ENCODE measurements at regions not wholly inside any gene's neighbourhood (a gene's known extent, or its start where the extent isn't known, plus 50 kb on each side); places are given as distances from the start of the nearest gene placed in this dataset.

- Histone ChIP-seq H3K9ac (ENCODE audit: low read depth, low read length) (no peak overlapping the region), H3K27ac (ENCODE audit: low read length) (no peak overlapping the region), H3K4me1 (ENCODE audit: insufficient read depth, low read length) (no peaks in the 10 kb centered on the region), H3K27me3 (ENCODE audit: insufficient read depth, low read length) (no peaks in the 10 kb centered on the region), H3K9me3 (ENCODE audit: insufficient read depth, low read depth, low read length) (no peaks in the 10 kb centered on the region), H3K36me3 (ENCODE audit: insufficient read depth, low read depth, low read length) (no peaks in the 10 kb centered on the region), H3K4me3 (ENCODE audit: low read length) (no peak overlapping the region)
Observed at GRCh38 chr21:16020878-16021277, 291.1 kb downstream of the USP25 start.

DNA sequence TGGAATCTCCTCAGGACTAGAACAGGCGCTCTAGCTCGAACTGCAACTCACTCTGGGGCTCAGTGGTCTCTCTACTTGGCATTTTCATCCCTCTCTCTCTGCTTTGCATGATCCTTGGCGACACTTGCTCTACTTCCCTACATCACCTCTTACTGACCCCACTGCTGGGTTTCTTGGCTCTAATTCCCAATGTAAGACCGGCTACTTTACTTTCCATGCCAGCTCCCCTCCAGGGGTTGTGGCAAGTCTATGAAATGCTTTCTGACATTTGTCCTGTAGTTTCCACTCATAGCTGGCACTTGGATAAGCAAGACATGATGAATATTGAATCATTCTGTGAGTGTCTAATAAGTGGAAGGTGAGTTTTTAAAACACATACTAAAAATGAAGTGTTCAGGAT is 292.3 kb downstream of the USP25 start:
- H3K27me3 ChIP-seq (ENCODE audit: insufficient read depth, low read length): no peaks in the 10 kb centered on the region
- H3K4me1 ChIP-seq (ENCODE audit: insufficient read depth, low read length): no peaks in the 10 kb centered on the region
- H3K27ac ChIP-seq (ENCODE audit: low read length): no peak overlapping the region
- H3K4me3 ChIP-seq (ENCODE audit: low read length): no peak overlapping the region
- H3K36me3 ChIP-seq (ENCODE audit: insufficient read depth, low read depth, low read length): no peaks in the 10 kb centered on the region
- H3K9ac ChIP-seq (ENCODE audit: low read depth, low read length): no peak overlapping the region
- H3K9me3 ChIP-seq (ENCODE audit: insufficient read depth, low read depth, low read length): no peaks in the 10 kb centered on the region

DNA sequence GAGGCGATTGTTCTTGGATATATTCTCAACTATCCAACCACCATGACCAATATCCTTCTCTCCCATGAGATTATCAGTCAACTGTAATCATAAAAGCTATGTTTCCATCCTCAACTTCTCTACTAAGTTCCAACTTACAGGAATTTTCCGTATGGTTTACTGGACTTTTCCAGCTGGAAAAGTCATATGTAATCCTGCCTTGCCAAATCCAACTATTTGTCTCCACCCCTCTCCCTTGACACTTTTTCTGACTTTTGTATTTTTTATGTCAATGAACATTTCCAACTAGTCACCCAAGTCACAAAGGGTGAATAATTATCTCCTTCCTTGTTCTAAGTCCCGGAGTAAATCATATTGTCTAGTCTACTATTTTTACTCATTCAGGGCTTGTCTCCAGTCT is 293.1 kb downstream of the USP25 start:
- H3K4me1 ChIP-seq (ENCODE audit: insufficient read depth, low read length): no peaks in the 10 kb centered on the region
- H3K27me3 ChIP-seq (ENCODE audit: insufficient read depth, low read length): no peaks in the 10 kb centered on the region
- H3K27ac ChIP-seq (ENCODE audit: low read length): no peak overlapping the region
- H3K4me3 ChIP-seq (ENCODE audit: low read length): no peak overlapping the region
- no peak overlapping the region for H3K9ac ChIP-seq (ENCODE audit: low read depth, low read length)
- H3K36me3 ChIP-seq (ENCODE audit: insufficient read depth, low read depth, low read length): no peaks in the 10 kb centered on the region
- H3K9me3 ChIP-seq (ENCODE audit: insufficient read depth, low read depth, low read length): no peaks in the 10 kb centered on the region

DNA sequence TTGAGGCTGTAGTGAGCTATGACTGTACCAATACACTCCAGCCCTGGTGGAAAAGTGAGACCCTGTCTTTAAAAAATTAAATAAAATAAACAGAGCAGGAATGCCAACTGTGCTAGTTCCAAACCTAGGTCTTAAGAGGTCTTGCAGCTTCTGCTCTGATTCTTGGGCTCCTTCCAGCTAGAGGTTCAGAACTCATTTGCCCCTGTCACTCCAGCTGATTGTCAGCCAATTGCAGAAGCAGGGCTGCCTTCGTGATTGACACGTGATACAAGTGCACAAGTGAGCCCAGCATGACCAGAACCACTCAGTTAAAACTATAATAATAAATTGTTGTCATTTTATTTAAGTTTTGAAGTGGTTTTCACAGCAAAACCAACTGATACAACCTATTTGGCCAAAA is 298.4 kb downstream of the USP25 start:
- H3K4me3 ChIP-seq (ENCODE audit: low read length): no peak overlapping the region
- no peaks in the 10 kb centered on the region for H3K36me3 ChIP-seq (ENCODE audit: insufficient read depth, low read depth, low read length)
- no peak overlapping the region for H3K27ac ChIP-seq (ENCODE audit: low read length)
- no peaks in the 10 kb centered on the region for H3K4me1 ChIP-seq (ENCODE audit: insufficient read depth, low read length)
- no peaks in the 10 kb centered on the region for H3K27me3 ChIP-seq (ENCODE audit: insufficient read depth, low read length)
- H3K9ac ChIP-seq (ENCODE audit: low read depth, low read length): no peak overlapping the region
- no peaks in the 10 kb centered on the region for H3K9me3 ChIP-seq (ENCODE audit: insufficient read depth, low read depth, low read length)

GRCh38 chr21:16028941-16029464 is 299.2 kb downstream of the USP25 start:
- H3K27me3 ChIP-seq (ENCODE audit: insufficient read depth, low read length): no peaks in the 10 kb centered on the region

GRCh38 chr21:16033193-16033592 is 303.4 kb downstream of the USP25 start:
- H3K27me3 ChIP-seq (ENCODE audit: insufficient read depth, low read length): no peaks in the 10 kb centered on the region

More at GRCh38 chr21:16028941-16029464, 299.2 kb downstream of the USP25 start:
- Histone ChIP-seq H3K4me1 (ENCODE audit: insufficient read depth, low read length) (no peaks in the 10 kb centered on the region), H3K27ac (ENCODE audit: low read length) (no peak overlapping the region), H3K9me3 (ENCODE audit: insufficient read depth, low read depth, low read length) (no peaks in the 10 kb centered on the region), H3K9ac (ENCODE audit: low read depth, low read length) (no peak overlapping the region), H3K36me3 (ENCODE audit: insufficient read depth, low read depth, low read length) (no peaks in the 10 kb centered on the region), H3K4me3 (ENCODE audit: low read length) (no peak overlapping the region)

DNA sequence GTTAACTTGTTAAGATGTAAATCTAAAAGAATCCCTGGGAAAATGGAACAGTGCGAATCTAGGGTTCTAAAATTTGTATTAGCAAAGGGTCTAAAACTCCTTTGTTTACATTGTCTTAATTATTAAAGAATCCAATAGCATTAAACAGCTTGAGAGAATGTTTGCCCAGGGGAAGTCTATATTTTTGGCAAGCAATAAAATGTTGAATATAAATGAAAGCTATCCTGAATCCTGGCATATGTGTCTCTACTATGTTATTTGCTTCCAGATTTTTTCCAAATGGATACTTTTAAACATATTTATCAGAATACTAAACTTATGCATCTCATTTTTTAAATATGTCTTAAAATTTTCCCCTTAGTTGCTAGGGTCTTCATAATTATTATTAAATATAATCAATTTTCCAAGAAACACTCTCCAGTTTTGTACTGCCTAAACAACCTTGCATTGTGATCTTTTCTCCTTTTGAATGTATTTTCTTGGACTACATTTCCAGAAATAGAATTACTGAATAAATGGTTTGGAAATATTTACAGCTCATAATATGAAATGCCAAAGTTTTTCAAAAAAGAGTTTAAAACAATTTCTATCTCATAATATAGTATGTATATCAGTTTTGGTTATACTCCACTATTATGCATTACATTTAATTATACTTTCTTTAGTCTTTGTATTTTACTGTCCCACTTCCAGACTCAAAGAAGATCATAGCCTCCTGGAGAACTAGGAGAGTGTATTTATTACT is 304.8 kb downstream of the USP25 start:
- Histone ChIP-seq H3K9me3 (ENCODE audit: insufficient read depth, low read depth, low read length) (no peaks in the 10 kb centered on the region), H3K27me3 (ENCODE audit: insufficient read depth, low read length) (no peaks in the 10 kb centered on the region), H3K4me1 (ENCODE audit: insufficient read depth, low read length) (peaks cover 2% of the 10 kb centered on the region; the same call in 1 of the 2 replicates), H3K36me3 (ENCODE audit: insufficient read depth, low read depth, low read length) (no peaks in the 10 kb centered on the region), H3K9ac (ENCODE audit: low read depth, low read length) (no peak overlapping the region), H3K4me3 (ENCODE audit: low read length) (no peak overlapping the region), H3K27ac (ENCODE audit: low read length) (no peak overlapping the region)

More at GRCh38 chr21:16033193-16033592, 303.4 kb downstream of the USP25 start:
- H3K36me3 ChIP-seq (ENCODE audit: insufficient read depth, low read depth, low read length): no peaks in the 10 kb centered on the region
- H3K9ac ChIP-seq (ENCODE audit: low read depth, low read length): no peak overlapping the region
- no peak overlapping the region for H3K27ac ChIP-seq (ENCODE audit: low read length)
- no peak overlapping the region for H3K4me3 ChIP-seq (ENCODE audit: low read length)
- no peaks in the 10 kb centered on the region for H3K9me3 ChIP-seq (ENCODE audit: insufficient read depth, low read depth, low read length)
- H3K4me1 ChIP-seq (ENCODE audit: insufficient read depth, low read length): peaks cover 2% of the 10 kb centered on the region; the same call in 1 of the 2 replicates

DNA sequence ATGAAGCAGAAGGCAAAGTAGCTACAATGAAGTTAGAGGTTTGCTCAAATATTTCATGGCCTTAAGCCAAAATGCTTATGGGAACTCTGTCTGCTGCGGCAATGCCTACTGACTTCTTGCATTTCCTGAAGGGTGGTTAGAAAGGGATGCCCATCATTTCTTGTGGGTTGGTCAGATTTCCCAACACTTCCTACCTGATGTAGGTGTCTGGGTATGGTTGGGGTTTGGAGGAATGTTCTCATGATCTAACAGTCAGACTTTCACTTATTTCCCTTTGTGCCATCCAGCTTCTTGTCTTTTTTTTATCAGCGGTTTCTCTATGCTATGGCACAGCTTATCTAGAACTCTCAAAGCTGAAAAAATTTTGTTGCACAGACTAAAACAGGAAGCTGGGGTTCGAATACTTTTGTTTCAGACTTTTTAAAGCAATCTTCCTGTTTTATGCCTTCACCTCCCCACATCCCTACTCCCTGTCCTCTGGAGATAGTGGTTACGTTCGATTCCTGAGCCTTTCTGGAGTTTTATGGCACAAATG is 307.7 kb downstream of the USP25 start:
- Histone ChIP-seq H3K9ac (ENCODE audit: low read depth, low read length) (no peak overlapping the region), H3K4me3 (ENCODE audit: low read length) (no peak overlapping the region), H3K27me3 (ENCODE audit: insufficient read depth, low read length) (no peaks in the 10 kb centered on the region), H3K27ac (ENCODE audit: low read length) (no peak overlapping the region), H3K4me1 (ENCODE audit: insufficient read depth, low read length) (peaks cover 2% of the 10 kb centered on the region; the same call in 1 of the 2 replicates), H3K9me3 (ENCODE audit: insufficient read depth, low read depth, low read length) (no peaks in the 10 kb centered on the region), H3K36me3 (ENCODE audit: insufficient read depth, low read depth, low read length) (no peaks in the 10 kb centered on the region)

GRCh38 chr21:16040601-16041000 is 310.8 kb downstream of the USP25 start:
- no peaks in the 10 kb centered on the region for H3K36me3 ChIP-seq (ENCODE audit: insufficient read depth, low read depth, low read length)
- H3K4me1 ChIP-seq (ENCODE audit: insufficient read depth, low read length): no peaks in the 10 kb centered on the region

DNA sequence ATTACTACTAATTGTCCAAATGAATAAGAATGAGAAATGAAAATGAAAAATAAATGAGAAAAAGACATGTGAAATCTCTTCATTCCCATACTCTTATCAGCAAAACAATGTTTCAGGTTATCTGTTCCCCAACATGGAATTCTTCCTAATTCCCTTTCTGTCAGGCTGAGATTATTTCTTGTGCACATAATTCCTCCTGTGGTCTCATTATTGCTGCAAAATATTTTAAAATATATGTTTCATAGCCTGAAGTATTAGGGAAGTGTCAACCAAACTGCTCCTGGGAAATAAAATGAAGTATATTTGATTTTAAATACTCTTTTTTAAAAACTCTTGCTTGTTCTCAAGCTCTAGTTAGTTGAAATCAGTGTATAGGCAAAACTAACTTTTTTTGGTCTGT is 314.9 kb downstream of the USP25 start:
- Histone ChIP-seq H3K27me3 (ENCODE audit: insufficient read depth, low read length) (no peaks in the 10 kb centered on the region), H3K36me3 (ENCODE audit: insufficient read depth, low read depth, low read length) (no peaks in the 10 kb centered on the region), H3K4me1 (ENCODE audit: insufficient read depth, low read length) (no peaks in the 10 kb centered on the region), H3K4me3 (ENCODE audit: low read length) (no peak overlapping the region), H3K9ac (ENCODE audit: low read depth, low read length) (no peak overlapping the region), H3K9me3 (ENCODE audit: insufficient read depth, low read depth, low read length) (no peaks in the 10 kb centered on the region), H3K27ac (ENCODE audit: low read length) (no peak overlapping the region)

More at GRCh38 chr21:16040601-16041000, 310.8 kb downstream of the USP25 start:
- H3K27me3 ChIP-seq (ENCODE audit: insufficient read depth, low read length): no peaks in the 10 kb centered on the region
- H3K27ac ChIP-seq (ENCODE audit: low read length): no peak overlapping the region
- no peak overlapping the region for H3K4me3 ChIP-seq (ENCODE audit: low read length)
- no peak overlapping the region for H3K9ac ChIP-seq (ENCODE audit: low read depth, low read length)
- H3K9me3 ChIP-seq (ENCODE audit: insufficient read depth, low read depth, low read length): no peaks in the 10 kb centered on the region

DNA sequence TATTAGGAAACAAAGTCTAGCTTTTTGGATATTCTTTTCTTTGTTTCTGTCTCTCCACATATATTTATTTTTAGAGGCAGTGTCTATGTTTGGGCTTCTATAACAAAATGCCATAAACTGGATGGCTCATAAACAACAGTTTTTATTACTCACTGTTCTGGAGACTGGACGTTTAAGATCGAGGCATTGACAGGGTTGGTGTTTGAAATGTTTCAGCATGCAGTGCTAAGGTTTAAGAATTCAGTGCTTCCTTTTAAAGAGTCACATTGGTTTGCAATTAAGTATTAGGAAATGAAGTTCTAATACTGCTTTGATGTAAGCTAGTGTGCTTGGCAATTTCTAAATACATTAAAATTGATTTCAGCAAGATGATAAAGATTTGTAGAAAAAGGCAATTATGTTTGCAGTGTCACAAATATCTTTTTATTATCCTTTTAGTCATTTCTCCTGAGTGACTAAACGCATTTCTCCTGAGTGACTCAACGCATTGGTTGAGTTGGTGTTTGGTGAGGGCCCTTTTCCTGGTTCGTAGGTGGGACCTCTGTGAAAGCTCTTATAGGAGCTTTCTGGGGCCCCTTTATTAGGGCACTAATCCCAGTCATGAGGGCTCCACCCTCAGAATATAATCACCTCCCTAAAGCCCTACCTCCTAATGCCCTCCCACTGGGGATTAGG is 317.0 kb downstream of the USP25 start:
- Histone ChIP-seq H3K4me3 (ENCODE audit: low read length) (no peak overlapping the region), H3K27me3 (ENCODE audit: insufficient read depth, low read length) (no peaks in the 10 kb centered on the region), H3K9me3 (ENCODE audit: insufficient read depth, low read depth, low read length) (no peaks in the 10 kb centered on the region), H3K27ac (ENCODE audit: low read length) (no peak overlapping the region), H3K9ac (ENCODE audit: low read depth, low read length) (no peak overlapping the region), H3K36me3 (ENCODE audit: insufficient read depth, low read depth, low read length) (no peaks in the 10 kb centered on the region), H3K4me1 (ENCODE audit: insufficient read depth, low read length) (no peaks in the 10 kb centered on the region)

- no peak overlapping the region for H3K27ac ChIP-seq (ENCODE audit: low read length)
- no peaks in the 10 kb centered on the region for H3K9me3 ChIP-seq (ENCODE audit: insufficient read depth, low read depth, low read length)
- no peaks in the 10 kb centered on the region for H3K4me1 ChIP-seq (ENCODE audit: insufficient read depth, low read length)
- no peak overlapping the region for H3K9ac ChIP-seq (ENCODE audit: low read depth, low read length)
- no peak overlapping the region for H3K4me3 ChIP-seq (ENCODE audit: low read length)
- H3K27me3 ChIP-seq (ENCODE audit: insufficient read depth, low read length): no peaks in the 10 kb centered on the region
- no peaks in the 10 kb centered on the region for H3K36me3 ChIP-seq (ENCODE audit: insufficient read depth, low read depth, low read length)
Observed at GRCh38 chr21:16047904-16048303, 318.1 kb downstream of the USP25 start.
